HEK293 (cell line): ENCODE measurements at regions not wholly inside any gene's neighbourhood (a gene's known extent, or its start where the extent isn't known, plus 50 kb on each side); places are given as distances from the start of the nearest gene placed in this dataset.

Source experiments
- CTCF ChIA-PET: fragments of 350-600 bp; formaldehyde crosslinking; extraction: SDS; loops from one replicate; lab custom pipeline; 2021; ENCODE audit warnings: antibody characterized with exemption; lab: Yijun Ruan, JAX
- POLR2A ChIA-PET: fragments of 300-600 bp; formaldehyde crosslinking; extraction: SDS; loops from one replicate; lab custom pipeline; 2020; ENCODE audit warnings: antibody characterized with exemption, inconsistent platforms; lab: Yijun Ruan, JAX
- H3K27ac ChIP-seq: fragments of 200-500 bp; sonication (Bioruptor generic); 2 replicates; pipeline ENCODE4 v1.5.1; 2014; ENCODE audit warnings: low read depth, low read length, control low read depth, inconsistent platforms; ENCODE audit errors: extremely low read depth
- H3K36me3 ChIP-seq, 2 experiments: fragments of 200-500 bp in 1 of 2; sonication (Bioruptor generic) in 1 of 2; 1 replicate in 1 of 2; 2 replicates in 1 of 2; pipeline ENCODE4 v1.5.1; 2014 to 2017; ENCODE audit warnings: inconsistent platforms in 2 of 2, low read length in 2 of 2; ENCODE audit not compliant: control insufficient read depth in 2 of 2, insufficient read depth in 1 of 2
- H3K4me1 ChIP-seq: fragments of 200-500 bp; sonication (Bioruptor generic); 2 replicates; pipeline ENCODE4 v1.5.1; 2014; ENCODE audit warnings: mild to moderate bottlenecking, low read length, inconsistent platforms; ENCODE audit not compliant: control insufficient read depth, insufficient read depth
- H3K4me3 ChIP-seq: 2 replicates; pipeline ENCODE4 v1.5.1; 2011; ENCODE audit warnings: low read depth, mild to moderate bottlenecking, control low read depth, low read length, moderate library complexity
- H3K9me3 ChIP-seq: fragments of 200-500 bp; sonication (Bioruptor generic); 2 replicates; pipeline ENCODE4 v1.5.1; 2014; ENCODE audit warnings: low read depth, low read length, inconsistent platforms; ENCODE audit not compliant: control insufficient read depth, insufficient read depth
- TRIM28 ChIP-seq: IDR thresholded peaks from 2 replicates; pipeline ENCODE4 v1.6.1; 2011; ENCODE audit warnings: low read length, control low read depth, borderline replicate concordance
- ZBTB7A ChIP-seq: fragments of 450-650 bp; formaldehyde crosslinking; IDR thresholded peaks from 2 replicates; pipeline ENCODE4 v1.5.1; 2016; ENCODE audit warnings: low read depth, missing biosample characterization, missing genetic modification characterization
- ZNF112 ChIP-seq: fragments of 450-650 bp; formaldehyde crosslinking; IDR thresholded peaks from 2 replicates; pipeline ENCODE4 v1.5.0; 2017; ENCODE audit warnings: missing biosample characterization, missing genetic modification characterization
- ZNF24 ChIP-seq: fragments of 450-650 bp; formaldehyde crosslinking; IDR thresholded peaks from 2 replicates; pipeline ENCODE4 v1.5.1; 2016; ENCODE audit warnings: missing biosample characterization, missing genetic modification characterization
- ZNF280D ChIP-seq: fragments of 450-650 bp; formaldehyde crosslinking; IDR thresholded peaks from 2 replicates; pipeline ENCODE4 v1.5.1; 2016; ENCODE audit warnings: missing biosample characterization, missing genetic modification characterization
- ZNF292 ChIP-seq: fragments of 450-650 bp; formaldehyde crosslinking; IDR thresholded peaks from 2 replicates; pipeline ENCODE4 v1.5.1; 2016; ENCODE audit warnings: low read depth, missing biosample characterization, missing genetic modification characterization, borderline replicate concordance
- ZNF423 ChIP-seq: fragments of 450-650 bp; formaldehyde crosslinking; IDR thresholded peaks from 2 replicates; pipeline ENCODE4 v1.5.1; 2016; ENCODE audit warnings: missing biosample characterization, missing genetic modification characterization
- ZNF48 ChIP-seq: fragments of 450-650 bp; formaldehyde crosslinking; IDR thresholded peaks from 2 replicates; pipeline ENCODE4 v1.5.1; 2016; ENCODE audit warnings: missing biosample characterization, missing genetic modification characterization
- ZNF488 ChIP-seq: fragments of 450-650 bp; formaldehyde crosslinking; IDR thresholded peaks from 2 replicates; pipeline ENCODE4 v1.5.1; 2016; ENCODE audit warnings: missing biosample characterization, missing genetic modification characterization
- ZNF558 ChIP-seq: fragments of 450-650 bp; formaldehyde crosslinking; IDR thresholded peaks from 2 replicates; pipeline ENCODE4 v1.5.1; 2016; ENCODE audit warnings: missing biosample characterization, missing genetic modification characterization
- ZNF561 ChIP-seq: fragments of 450-650 bp; IDR thresholded peaks from 2 replicates; pipeline ENCODE4 v1.5.1; 2018; ENCODE audit warnings: missing biosample characterization, missing genetic modification characterization, borderline replicate concordance
- ZNF621 ChIP-seq: fragments of 450-650 bp; formaldehyde crosslinking; IDR thresholded peaks from 2 replicates; pipeline ENCODE4 v1.5.1; 2017; ENCODE audit warnings: missing biosample characterization, missing genetic modification characterization
- ZNF658 ChIP-seq: fragments of 450-650 bp; formaldehyde crosslinking; IDR thresholded peaks from 2 replicates; pipeline ENCODE4; 2016; ENCODE audit warnings: missing biosample characterization, missing genetic modification characterization
- ZSCAN5A ChIP-seq: fragments of 450-650 bp; formaldehyde crosslinking; IDR thresholded peaks from 2 replicates; pipeline ENCODE4 v1.5.1; 2016; ENCODE audit warnings: missing biosample characterization, missing genetic modification characterization
- TF ChIP-seq, protein P1 (sequence below): fragments of 450-650 bp; formaldehyde crosslinking; IDR thresholded peaks from 2 replicates; pipeline ENCODE4 v1.5.1; 2017; ENCODE audit warnings: missing biosample characterization, missing genetic modification characterization
- TF ChIP-seq, protein P2 (sequence below): fragments of 450-650 bp; formaldehyde crosslinking; IDR thresholded peaks from 2 replicates; pipeline ENCODE4 v1.5.1; 2016; ENCODE audit warnings: missing biosample characterization, missing genetic modification characterization

- Histone ChIP-seq H3K4me3 (no peak overlapping the region), H3K4me1 (no peaks in the 10 kb centered on the region), H3K9me3 (no peaks in the 10 kb centered on the region), H3K36me3 (no peaks in the 10 kb centered on the region), H3K27ac (no peak overlapping the region)
- TF ChIP-seq ZNF24 (tag by site-specific recombination) (no peak), TRIM28 (no peak), ZNF292 (tag by site-specific recombination) (no peak), ZNF280D (no peak), ZNF658 (tag by site-specific recombination) (no peak), ZNF48 (tag by site-specific recombination) (no peak), ZNF621 (tag by site-specific recombination) (no peak), ZNF112 (no peak), ZNF558 (no peak)
- TF ChIP-seq, protein P1, sequence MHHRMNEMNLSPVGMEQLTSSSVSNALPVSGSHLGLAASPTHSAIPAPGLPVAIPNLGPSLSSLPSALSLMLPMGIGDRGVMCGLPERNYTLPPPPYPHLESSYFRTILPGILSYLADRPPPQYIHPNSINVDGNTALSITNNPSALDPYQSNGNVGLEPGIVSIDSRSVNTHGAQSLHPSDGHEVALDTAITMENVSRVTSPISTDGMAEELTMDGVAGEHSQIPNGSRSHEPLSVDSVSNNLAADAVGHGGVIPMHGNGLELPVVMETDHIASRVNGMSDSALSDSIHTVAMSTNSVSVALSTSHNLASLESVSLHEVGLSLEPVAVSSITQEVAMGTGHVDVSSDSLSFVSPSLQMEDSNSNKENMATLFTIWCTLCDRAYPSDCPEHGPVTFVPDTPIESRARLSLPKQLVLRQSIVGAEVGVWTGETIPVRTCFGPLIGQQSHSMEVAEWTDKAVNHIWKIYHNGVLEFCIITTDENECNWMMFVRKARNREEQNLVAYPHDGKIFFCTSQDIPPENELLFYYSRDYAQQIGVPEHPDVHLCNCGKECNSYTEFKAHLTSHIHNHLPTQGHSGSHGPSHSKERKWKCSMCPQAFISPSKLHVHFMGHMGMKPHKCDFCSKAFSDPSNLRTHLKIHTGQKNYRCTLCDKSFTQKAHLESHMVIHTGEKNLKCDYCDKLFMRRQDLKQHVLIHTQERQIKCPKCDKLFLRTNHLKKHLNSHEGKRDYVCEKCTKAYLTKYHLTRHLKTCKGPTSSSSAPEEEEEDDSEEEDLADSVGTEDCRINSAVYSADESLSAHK (tag by site-specific recombination), result no peak
- POLR2A ChIA-PET, result no interaction called here
- CTCF ChIA-PET, result no interaction called here
Observed at GRCh38 chr4:18479825-18480224, 458.3 kb upstream of the LCORL start.

- ChIA-PET CTCF (no interaction called here), POLR2A (no interaction called here)
- H3K4me1 ChIP-seq, result no peaks in the 10 kb centered on the region
- no peak overlapping the region for H3K4me3 ChIP-seq
- H3K36me3 ChIP-seq, result no peaks in the 10 kb centered on the region
- TF ChIP-seq ZNF488 (tag by site-specific recombination) (no peak), ZNF561 (no peak), ZSCAN5A (no peak)
- no peaks in the 10 kb centered on the region for H3K9me3 ChIP-seq
- no peak overlapping the region for H3K27ac ChIP-seq
Observed at GRCh38 chr4:18463987-18464559, 442.5 kb upstream of the LCORL start.

- Histone ChIP-seq H3K4me1 (no peaks in the 10 kb centered on the region), H3K36me3 (no peaks in the 10 kb centered on the region), H3K9me3 (no peaks in the 10 kb centered on the region), H3K4me3 (no peak overlapping the region), H3K27ac (no peak overlapping the region)
- CTCF ChIA-PET, result no interaction called here
- POLR2A ChIA-PET, result no interaction called here
- TF ChIP-seq, protein P2, sequence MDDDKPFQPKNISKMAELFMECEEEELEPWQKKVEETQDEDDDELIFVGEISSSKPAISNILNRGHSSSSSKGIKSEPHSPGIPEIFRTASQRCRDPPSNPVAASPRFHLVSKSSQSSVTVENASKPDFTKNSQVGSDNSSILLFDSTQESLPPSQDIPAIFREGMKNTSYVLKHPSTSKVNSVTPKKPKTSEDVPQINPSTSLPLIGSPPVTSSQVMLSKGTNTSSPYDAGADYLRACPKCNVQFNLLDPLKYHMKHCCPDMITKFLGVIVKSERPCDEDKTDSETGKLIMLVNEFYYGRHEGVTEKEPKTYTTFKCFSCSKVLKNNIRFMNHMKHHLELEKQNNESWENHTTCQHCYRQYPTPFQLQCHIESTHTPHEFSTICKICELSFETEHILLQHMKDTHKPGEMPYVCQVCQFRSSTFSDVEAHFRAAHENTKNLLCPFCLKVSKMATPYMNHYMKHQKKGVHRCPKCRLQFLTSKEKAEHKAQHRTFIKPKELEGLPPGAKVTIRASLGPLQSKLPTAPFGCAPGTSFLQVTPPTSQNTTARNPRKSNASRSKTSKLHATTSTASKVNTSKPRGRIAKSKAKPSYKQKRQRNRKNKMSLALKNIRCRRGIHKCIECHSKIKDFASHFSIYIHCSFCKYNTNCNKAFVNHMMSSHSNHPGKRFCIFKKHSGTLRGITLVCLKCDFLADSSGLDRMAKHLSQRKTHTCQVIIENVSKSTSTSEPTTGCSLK (tag by site-specific recombination), result no peak
- TF ChIP-seq ZNF423 (tag by site-specific recombination), result no peak
- TF ChIP-seq ZBTB7A, result no peak
Observed at GRCh38 chr4:18458465-18458864, 436.9 kb upstream of the LCORL start.
